Esophagus (tissue), 2 donors: ENCODE measurements at regions not wholly inside any gene's neighbourhood (a gene's known extent, or its start where the extent isn't known, plus 50 kb on each side); places are given as distances from the start of the nearest gene placed in this dataset.

Experiments
- H3K27ac ChIP-seq, 2 donors: one replicate each; pipeline ENCODE4 v1.5.1; 2013; ENCODE audit warnings: low read depth in 2 of 2, mild to moderate bottlenecking in 2 of 2, inconsistent platforms in 1 of 2, low read length in 1 of 2, moderate library complexity in 1 of 2
- H3K27me3 ChIP-seq, 2 donors: one replicate each; pipeline ENCODE4 v1.6.1; 2013; ENCODE audit warnings: low read length in 2 of 2, control low read depth in 1 of 2, mild to moderate bottlenecking in 1 of 2; ENCODE audit not compliant: insufficient read depth in 2 of 2, control insufficient read depth in 1 of 2
- H3K36me3 ChIP-seq, 2 donors: one replicate each; pipeline ENCODE4 v1.6.1; 2013; ENCODE audit warnings: low read length in 1 of 2; ENCODE audit not compliant: control insufficient read depth in 2 of 2, insufficient read depth in 2 of 2
- H3K4me1 ChIP-seq, 2 donors: one replicate each; pipeline ENCODE4 v1.6.1; 2013; ENCODE audit warnings: low read length in 1 of 2; ENCODE audit not compliant: control insufficient read depth in 2 of 2, insufficient read depth in 2 of 2
- H3K4me3 ChIP-seq, 2 donors: one replicate each; pipeline ENCODE4 v1.5.1; 2013; ENCODE audit warnings: low read length in 2 of 2, mild to moderate bottlenecking in 2 of 2, low read depth in 1 of 2, moderate library complexity in 1 of 2
- H3K9me3 ChIP-seq, 2 donors: one replicate each; pipeline ENCODE4 v1.6.1; 2013; ENCODE audit warnings: mild to moderate bottlenecking in 2 of 2, low read depth in 1 of 2, low read length in 1 of 2, moderate library complexity in 1 of 2; ENCODE audit not compliant: control insufficient read depth in 2 of 2, insufficient read depth in 1 of 2
- WGBS, 2 donors: extraction: QIAGEN DNeasy Blood & Tissue Kit; methylation state at CpG; one replicate each; pipeline ENCODE4 v1.1.7; 2013; 5-methylcytosine and 5-hydroxymethylcytosine counted together
- donor health status: healthy with polysubstance abuse.
- donor health status: Bipolar disorder and iron deficiency.

GRCh38 chr1:221075911-221076310 lies 196.7 kb downstream of the HLX start:
- H3K4me1 ChIP-seq, result no peaks in the 10 kb centered on the region

GRCh38 chr1:221076391-221076811 lies 197.2 kb downstream of the HLX start:
- Histone ChIP-seq H3K4me3 (no peak overlapping the region), H3K9me3 (no peaks in the 10 kb centered on the region), H3K27ac (no peak overlapping the region), H3K4me1 (no peaks in the 10 kb centered on the region), H3K36me3 (no peaks in the 10 kb centered on the region), H3K27me3 (no peaks in the 10 kb centered on the region)
- WGBS, 2 donors, result 47 to 55% methylated on average over 3 of the region's 3 CpGs

More at GRCh38 chr1:221075911-221076310, 196.7 kb downstream of the HLX start:
- H3K4me3 ChIP-seq, result no peak overlapping the region
- H3K36me3 ChIP-seq, result no peaks in the 10 kb centered on the region
- no peaks in the 10 kb centered on the region for H3K27me3 ChIP-seq
- H3K27ac ChIP-seq, result no peak overlapping the region
- WGBS, 2 donors, result 43% methylated on average over 3 of the region's 3 CpGs
- H3K9me3 ChIP-seq, result no peaks in the 10 kb centered on the region

DNA sequence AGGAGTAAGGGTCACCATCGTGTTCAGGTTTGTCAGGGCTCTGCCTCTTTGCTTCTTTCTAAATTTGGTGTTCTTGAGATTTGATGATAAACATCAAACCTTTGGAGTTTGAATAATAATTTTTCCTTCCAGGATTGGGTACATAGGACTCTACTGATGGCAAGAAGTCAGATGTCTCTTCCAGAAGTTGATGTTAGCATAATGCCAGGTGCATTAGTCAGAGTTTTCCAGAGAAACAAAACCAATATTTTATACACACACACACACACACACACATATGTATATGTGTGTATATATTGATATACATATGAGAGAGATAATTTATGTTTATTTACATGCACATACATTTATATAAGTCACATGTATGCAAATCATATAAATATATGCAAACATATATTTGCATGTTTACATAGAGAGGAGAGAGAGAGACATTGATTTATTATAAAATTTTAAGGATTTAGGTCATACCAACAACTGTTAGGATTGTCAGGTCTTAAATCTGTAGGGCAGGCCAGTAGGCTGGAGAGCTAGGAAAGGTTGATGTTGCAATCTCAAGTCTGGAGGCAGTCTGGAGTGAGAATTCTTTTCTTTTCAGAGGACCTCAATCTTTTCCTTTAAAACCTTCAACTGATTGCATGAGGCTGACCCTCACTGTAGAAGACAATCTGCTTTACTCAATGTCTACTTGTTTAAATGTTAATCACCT lies 199.2 kb downstream of the HLX start:
- Histone ChIP-seq H3K4me1 (no peaks in the 10 kb centered on the region), H3K4me3 (no peak overlapping the region), H3K36me3 (no peaks in the 10 kb centered on the region), H3K27ac (no peak overlapping the region), H3K27me3 (no peaks in the 10 kb centered on the region), H3K9me3 (no peaks in the 10 kb centered on the region)
- WGBS, 2 donors, result 81 to 82% methylated on average over 1 of the region's 1 CpG

DNA sequence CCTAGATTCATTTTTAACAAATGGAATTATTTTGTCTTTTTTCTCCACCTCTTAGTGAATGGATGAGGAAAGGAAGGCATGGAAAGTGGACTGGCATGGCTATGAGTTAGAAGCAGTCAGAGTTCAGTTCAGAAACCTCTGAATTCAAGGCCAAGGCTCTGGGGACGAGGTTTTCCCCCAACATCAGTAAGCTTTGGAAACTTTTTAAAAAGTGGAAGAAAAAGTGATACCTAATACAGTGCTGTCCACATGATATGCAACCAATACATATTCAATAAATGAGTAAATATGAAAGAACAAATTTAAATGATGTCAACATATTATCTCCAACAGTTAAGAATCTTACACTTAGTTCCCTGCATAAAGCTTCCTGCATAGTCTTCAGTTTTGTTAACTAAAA lies 204.7 kb downstream of the HLX start:
- H3K4me1 ChIP-seq, result no peaks in the 10 kb centered on the region
- H3K27me3 ChIP-seq, result no peaks in the 10 kb centered on the region
- no peaks in the 10 kb centered on the region for H3K9me3 ChIP-seq
- 52 to 73% methylated on average over 1 of the region's 1 CpG for WGBS, 2 donors
- H3K27ac ChIP-seq, result no peak overlapping the region
- no peaks in the 10 kb centered on the region for H3K36me3 ChIP-seq
- H3K4me3 ChIP-seq, result no peak overlapping the region

- no peaks in the 10 kb centered on the region for H3K9me3 ChIP-seq
- H3K27ac ChIP-seq, result no peak overlapping the region
- H3K27me3 ChIP-seq, result no peaks in the 10 kb centered on the region
- H3K4me1 ChIP-seq, result no peaks in the 10 kb centered on the region
- WGBS, 2 donors, result 79 to 85% methylated on average over 4 of the region's 4 CpGs
- H3K36me3 ChIP-seq, result no peaks in the 10 kb centered on the region
- no peak overlapping the region for H3K4me3 ChIP-seq
Measured at GRCh38 chr1:221084681-221085080, 205.4 kb downstream of the HLX start.

DNA sequence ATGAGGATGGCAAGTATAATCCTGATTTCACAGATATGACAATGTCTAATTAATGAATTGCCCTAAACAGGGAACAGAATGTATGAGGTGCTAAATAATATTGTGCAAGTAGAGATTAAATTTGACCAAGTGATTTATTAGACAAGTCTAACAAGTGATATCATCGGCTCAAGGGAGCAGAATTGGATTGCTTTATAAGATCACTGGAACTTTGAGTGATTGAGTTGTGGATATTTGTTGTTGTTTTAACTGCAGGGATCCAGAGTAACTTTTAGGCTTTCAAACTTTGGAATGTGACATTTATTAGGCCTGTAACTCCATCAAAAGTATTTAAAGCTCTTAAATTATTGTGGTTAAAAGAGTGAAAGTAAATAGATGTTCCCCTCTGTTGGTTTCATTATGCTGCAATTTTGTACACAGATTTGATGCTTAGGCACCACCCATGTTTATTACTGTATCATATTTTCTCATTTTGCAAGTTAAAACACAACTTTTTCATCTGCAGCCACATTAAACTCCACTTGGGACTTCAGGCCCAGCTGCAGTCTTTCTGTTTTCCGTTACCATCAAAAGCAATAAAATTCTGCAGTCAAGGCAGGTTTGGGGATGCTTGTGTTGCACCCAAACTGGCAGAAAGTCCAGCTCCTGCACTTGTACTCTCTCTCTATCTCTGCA lies 206.6 kb downstream of the HLX start:
- no peaks in the 10 kb centered on the region for H3K4me1 ChIP-seq
- 44 to 61% methylated on average over 2 of the region's 2 CpGs for WGBS, 2 donors
- no peak overlapping the region for H3K27ac ChIP-seq
- H3K27me3 ChIP-seq, result no peaks in the 10 kb centered on the region
- H3K4me3 ChIP-seq, result no peak overlapping the region
- no peaks in the 10 kb centered on the region for H3K36me3 ChIP-seq
- no peaks in the 10 kb centered on the region for H3K9me3 ChIP-seq

- 63 to 70% methylated on average over 2 of the region's 2 CpGs for WGBS, 2 donors
- Histone ChIP-seq H3K36me3 (no peaks in the 10 kb centered on the region), H3K27me3 (no peaks in the 10 kb centered on the region)
Measured at GRCh38 chr1:221087919-221088318, 208.7 kb downstream of the HLX start.

GRCh38 chr1:221089273-221089672 lies 210.0 kb downstream of the HLX start:
- no peaks in the 10 kb centered on the region for H3K27me3 ChIP-seq
- 86 to 91% methylated on average over 3 of the region's 3 CpGs for WGBS, 2 donors

More at GRCh38 chr1:221087919-221088318, 208.7 kb downstream of the HLX start:
- Histone ChIP-seq H3K27ac (no peak overlapping the region), H3K4me3 (no peak overlapping the region), H3K9me3 (no peaks in the 10 kb centered on the region), H3K4me1 (no peaks in the 10 kb centered on the region)

GRCh38 chr1:221089803-221090202 lies 210.6 kb downstream of the HLX start:
- H3K4me1 ChIP-seq, result no peaks in the 10 kb centered on the region
- WGBS, 2 donors, result 51 to 55% methylated on average over 1 of the region's 1 CpG
- H3K27me3 ChIP-seq, result no peaks in the 10 kb centered on the region
- H3K4me3 ChIP-seq, result no peak overlapping the region
- no peaks in the 10 kb centered on the region for H3K9me3 ChIP-seq
- no peaks in the 10 kb centered on the region for H3K36me3 ChIP-seq
- no peak overlapping the region for H3K27ac ChIP-seq

More at GRCh38 chr1:221089273-221089672, 210.0 kb downstream of the HLX start:
- Histone ChIP-seq H3K4me1 (no peaks in the 10 kb centered on the region), H3K4me3 (no peak overlapping the region), H3K9me3 (no peaks in the 10 kb centered on the region), H3K36me3 (no peaks in the 10 kb centered on the region), H3K27ac (no peak overlapping the region)
